ENCODE measurements at regions not wholly inside any gene's neighbourhood (a gene's known extent, or its start where the extent isn't known, plus 50 kb on each side); places are given as distances from the start of the nearest gene placed in this dataset.

GRCh38 chr18:42373584-42373983 lies 418.6 kb downstream of the PIK3C3 start:
- TF ChIP-seq, protein P1, sequence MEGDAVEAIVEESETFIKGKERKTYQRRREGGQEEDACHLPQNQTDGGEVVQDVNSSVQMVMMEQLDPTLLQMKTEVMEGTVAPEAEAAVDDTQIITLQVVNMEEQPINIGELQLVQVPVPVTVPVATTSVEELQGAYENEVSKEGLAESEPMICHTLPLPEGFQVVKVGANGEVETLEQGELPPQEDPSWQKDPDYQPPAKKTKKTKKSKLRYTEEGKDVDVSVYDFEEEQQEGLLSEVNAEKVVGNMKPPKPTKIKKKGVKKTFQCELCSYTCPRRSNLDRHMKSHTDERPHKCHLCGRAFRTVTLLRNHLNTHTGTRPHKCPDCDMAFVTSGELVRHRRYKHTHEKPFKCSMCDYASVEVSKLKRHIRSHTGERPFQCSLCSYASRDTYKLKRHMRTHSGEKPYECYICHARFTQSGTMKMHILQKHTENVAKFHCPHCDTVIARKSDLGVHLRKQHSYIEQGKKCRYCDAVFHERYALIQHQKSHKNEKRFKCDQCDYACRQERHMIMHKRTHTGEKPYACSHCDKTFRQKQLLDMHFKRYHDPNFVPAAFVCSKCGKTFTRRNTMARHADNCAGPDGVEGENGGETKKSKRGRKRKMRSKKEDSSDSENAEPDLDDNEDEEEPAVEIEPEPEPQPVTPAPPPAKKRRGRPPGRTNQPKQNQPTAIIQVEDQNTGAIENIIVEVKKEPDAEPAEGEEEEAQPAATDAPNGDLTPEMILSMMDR (IDR thresholded peaks at IDR 0.05) = no peak
- no peak for TF ChIP-seq POLR2A (IDR thresholded peaks at IDR 0.05)

Measured in heart left ventricle (tissue), 13 donors.